ENCODE measurements at regions not wholly inside any gene's neighbourhood (a gene's known extent, or its start where the extent isn't known, plus 50 kb on each side); places are given as distances from the start of the nearest gene placed in this dataset.

- Histone ChIP-seq H3K9me3 (ENCODE audit: control insufficient read depth, low read depth, low read length) (no peaks in the 10 kb centered on the region), H3K27me3 (ENCODE audit: insufficient read depth, low read length) (no peaks in the 10 kb centered on the region), H2BK12ac (ENCODE audit: insufficient read length, low read depth, low read length) (no peak overlapping the region), H3K4me1 (ENCODE audit: insufficient read depth, low read length) (no peaks in the 10 kb centered on the region), H2BK20ac (ENCODE audit: low read depth, low read length, poor library complexity, severe bottlenecking) (no peak overlapping the region), H2AFZ (ENCODE audit: low read length) (no peak overlapping the region), H3K4me2 (ENCODE audit: insufficient read depth, insufficient read length, low read length) (no peak overlapping the region), H4K5ac (ENCODE audit: insufficient read length, low read depth, low read length) (no peak overlapping the region), H4K8ac (replicated peaks; ENCODE audit: insufficient read length, low read depth, low read length) (no peak overlapping the region), H2BK15ac (ENCODE audit: low read depth, low read length) (no peak overlapping the region), H3K18ac (ENCODE audit: insufficient read length, low read depth, low read length) (no peak overlapping the region), H3K4ac (ENCODE audit: low read depth, low read length) (no peak overlapping the region), H3K79me2 (ENCODE audit: insufficient read depth, low read length) (no peaks in the 10 kb centered on the region), H4K91ac (ENCODE audit: insufficient read length, low read depth, low read length) (no peak overlapping the region), H2BK120ac (ENCODE audit: low read depth, low read length, poor library complexity, severe bottlenecking) (no peak overlapping the region), H3T11ph (ENCODE audit: low read length) (no peak overlapping the region), H3K14ac (ENCODE audit: insufficient read depth, low read length) (no peak overlapping the region), H2BK5ac (ENCODE audit: insufficient read length, low read length) (no peak overlapping the region), H4K20me1 (ENCODE audit: control insufficient read depth, insufficient read depth, insufficient read length) (no peaks in the 10 kb centered on the region), H3K23me2 (ENCODE audit: insufficient read length, low read depth, low read length, poor library complexity, severe bottlenecking) (no peaks in the 10 kb centered on the region), H2AK5ac (ENCODE audit: insufficient read length, low read length) (no peak overlapping the region), H3K79me1 (ENCODE audit: insufficient read depth, low read depth, low read length, poor library complexity, severe bottlenecking) (no peaks in the 10 kb centered on the region), H3K9ac (ENCODE audit: extremely low read depth, insufficient read length, low read length) (no peak overlapping the region), H3K23ac (ENCODE audit: insufficient read length, low read depth, low read length) (no peak overlapping the region), H3K56ac (ENCODE audit: insufficient read length, low read depth, low read length) (no peak overlapping the region), H3K27ac (ENCODE audit: insufficient read length, low read depth, low read length) (no peak overlapping the region)
- TF ChIP-seq, protein P1, sequence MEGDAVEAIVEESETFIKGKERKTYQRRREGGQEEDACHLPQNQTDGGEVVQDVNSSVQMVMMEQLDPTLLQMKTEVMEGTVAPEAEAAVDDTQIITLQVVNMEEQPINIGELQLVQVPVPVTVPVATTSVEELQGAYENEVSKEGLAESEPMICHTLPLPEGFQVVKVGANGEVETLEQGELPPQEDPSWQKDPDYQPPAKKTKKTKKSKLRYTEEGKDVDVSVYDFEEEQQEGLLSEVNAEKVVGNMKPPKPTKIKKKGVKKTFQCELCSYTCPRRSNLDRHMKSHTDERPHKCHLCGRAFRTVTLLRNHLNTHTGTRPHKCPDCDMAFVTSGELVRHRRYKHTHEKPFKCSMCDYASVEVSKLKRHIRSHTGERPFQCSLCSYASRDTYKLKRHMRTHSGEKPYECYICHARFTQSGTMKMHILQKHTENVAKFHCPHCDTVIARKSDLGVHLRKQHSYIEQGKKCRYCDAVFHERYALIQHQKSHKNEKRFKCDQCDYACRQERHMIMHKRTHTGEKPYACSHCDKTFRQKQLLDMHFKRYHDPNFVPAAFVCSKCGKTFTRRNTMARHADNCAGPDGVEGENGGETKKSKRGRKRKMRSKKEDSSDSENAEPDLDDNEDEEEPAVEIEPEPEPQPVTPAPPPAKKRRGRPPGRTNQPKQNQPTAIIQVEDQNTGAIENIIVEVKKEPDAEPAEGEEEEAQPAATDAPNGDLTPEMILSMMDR (conservative IDR thresholded peaks at IDR 0.05) = no peak
- no CpG with 5 or more reads among the region's 1 CpG for WGBS (ENCODE audit: extremely low coverage, insufficient read length, low lambda C conversion rate)
- H3K27ac Mint-ChIP-seq = no peak overlapping the region
- H3K4me1 Mint-ChIP-seq = no peaks in the 10 kb centered on the region
- DNase-seq = no peak
- peaks cover 1% of the 10 kb centered on the region; the same call in 1 of the 2 replicates for H3K27me3 Mint-ChIP-seq (ENCODE audit: low read depth)
- H3K4me3 Mint-ChIP-seq = no peak overlapping the region
- no peaks in the 10 kb centered on the region for H3K36me3 Mint-ChIP-seq (ENCODE audit: insufficient read depth in 1 of 3, low read depth in 3 of 3)
- peaks cover 0 to 10% of the 10 kb centered on the region in 2 experiments; a peak in 4 of 5 replicates for H3K9me3 Mint-ChIP-seq
Measured at GRCh38 chr19:28687296-28687695, 525.7 kb downstream of the UQCRFS1 start.
